ENCODE measurements at regions not wholly inside any gene's neighbourhood (a gene's known extent, or its start where the extent isn't known, plus 50 kb on each side); places are given as distances from the start of the nearest gene placed in this dataset.

DNA sequence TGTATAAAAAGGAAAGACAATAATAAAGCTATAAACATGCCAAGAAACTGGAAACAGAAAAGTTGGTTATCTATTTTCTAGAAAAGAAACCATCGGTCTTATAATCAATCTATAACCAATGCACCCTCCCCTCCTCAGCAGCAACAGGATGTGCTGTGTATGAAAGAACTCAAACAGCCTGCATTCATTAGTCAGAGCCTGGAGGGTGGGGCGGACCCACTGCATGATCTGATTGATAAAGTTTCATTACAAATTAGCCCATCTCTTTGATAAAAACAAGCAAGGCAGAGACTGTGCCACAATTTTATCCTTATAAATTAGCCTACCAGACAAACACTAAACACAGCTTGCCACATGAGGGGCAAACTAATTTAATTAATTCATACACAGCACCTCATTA lies 448.1 kb downstream of the BCAT1 start:
- no peak for DNase-seq

DNA sequence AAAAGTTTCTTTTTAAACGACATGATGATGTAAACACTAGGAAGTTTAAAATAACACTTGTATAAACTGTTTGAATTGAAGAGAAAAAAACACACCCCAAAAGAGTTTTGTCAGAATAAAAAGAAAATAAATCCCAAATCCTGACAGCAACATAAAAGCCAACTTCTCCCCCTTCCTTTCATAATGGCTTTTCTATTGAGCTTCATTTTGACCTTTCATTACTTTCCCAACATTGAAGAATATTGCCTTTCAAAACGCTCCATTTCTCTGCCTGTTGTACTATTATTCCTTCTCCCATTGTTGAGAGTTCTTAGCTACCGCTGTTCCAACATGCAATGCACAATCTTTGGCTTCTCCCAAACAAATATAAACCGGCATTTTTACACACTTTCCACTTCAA lies 448.5 kb downstream of the BCAT1 start:
- no peak for DNase-seq

DNA sequence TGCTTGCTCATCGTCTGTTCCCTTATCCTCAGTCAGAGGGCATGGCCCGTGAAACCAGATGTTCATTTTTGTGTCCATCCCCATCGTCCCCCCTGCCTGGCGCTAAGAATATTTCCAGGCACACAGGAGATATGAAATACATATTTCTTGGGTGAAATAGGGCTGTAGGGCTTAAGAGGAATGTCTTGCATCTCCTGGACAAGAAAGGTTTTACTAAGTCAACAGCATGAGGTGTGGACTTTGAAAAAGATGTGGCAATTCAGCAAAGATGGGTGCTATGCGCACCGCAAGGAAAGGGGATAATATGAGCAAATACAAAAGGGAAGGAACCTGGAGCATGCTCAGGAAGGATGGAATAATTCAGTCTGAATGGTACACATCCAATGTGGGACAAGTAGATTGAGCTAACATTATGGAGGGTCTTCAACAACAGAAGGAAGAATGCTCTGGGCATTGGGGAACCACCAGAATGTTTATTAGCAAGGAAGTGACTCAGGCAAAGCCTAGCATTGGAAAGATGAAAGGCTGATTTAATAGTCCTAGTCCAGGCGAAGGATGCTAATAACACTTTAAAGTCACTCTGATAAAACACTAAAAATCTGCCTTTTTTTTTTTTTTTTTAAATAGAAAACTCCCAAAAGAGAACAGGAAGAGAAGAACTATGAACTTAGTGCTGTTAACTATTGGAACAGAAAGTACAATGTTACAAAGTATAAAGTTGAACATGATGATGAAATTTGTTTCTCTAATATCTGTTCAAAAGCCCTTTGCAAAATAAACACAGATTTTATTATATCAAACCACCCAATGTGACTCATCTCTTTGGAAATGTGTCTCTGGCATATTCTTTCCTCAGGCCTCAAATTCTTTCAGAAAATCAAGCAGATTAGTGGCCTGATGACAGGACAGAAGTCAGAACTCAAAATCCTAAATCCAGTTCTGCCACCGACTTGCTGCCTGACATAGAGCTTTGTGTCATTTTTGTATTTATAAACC lies 449.5 kb downstream of the BCAT1 start:
- DNase-seq = no peak

DNA sequence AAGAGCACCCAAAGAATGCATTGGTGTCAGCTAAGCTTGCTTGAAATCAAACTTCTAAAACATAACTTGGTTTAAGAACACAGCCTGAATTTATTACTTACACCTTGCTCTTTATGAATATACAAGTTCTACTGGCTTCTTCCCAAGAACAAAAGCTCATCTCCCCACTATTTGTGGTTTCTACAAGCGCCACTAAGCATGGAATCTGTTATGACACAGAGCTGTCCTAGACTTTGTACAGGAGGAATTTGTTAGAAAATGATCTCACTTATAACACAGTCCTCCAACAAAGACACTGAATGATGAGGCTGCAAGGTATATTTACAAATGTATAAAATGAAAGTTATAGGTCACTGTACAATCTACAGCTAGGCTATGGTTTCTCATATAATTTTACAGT lies 452.1 kb downstream of the BCAT1 start:
- no peak for DNase-seq

DNA sequence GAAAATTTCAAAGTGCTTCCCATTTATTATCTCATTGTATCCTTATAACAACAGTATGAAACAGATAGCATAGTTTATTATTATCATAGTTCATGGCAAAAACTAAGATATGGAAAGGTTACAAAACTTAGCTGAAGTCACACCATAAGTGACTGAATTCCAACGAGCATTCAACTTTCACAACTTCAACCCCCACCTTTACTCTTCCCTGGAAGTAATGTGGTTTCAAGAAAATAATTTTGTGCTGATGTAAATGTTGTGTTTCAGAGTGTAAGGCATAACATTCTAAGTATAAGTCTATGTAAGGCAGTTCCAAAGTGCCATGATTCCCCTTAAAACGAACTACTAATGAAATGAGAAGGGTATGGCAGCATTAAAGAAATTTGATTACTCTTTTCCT lies 454.5 kb downstream of the BCAT1 start:
- no peak for DNase-seq

DNA sequence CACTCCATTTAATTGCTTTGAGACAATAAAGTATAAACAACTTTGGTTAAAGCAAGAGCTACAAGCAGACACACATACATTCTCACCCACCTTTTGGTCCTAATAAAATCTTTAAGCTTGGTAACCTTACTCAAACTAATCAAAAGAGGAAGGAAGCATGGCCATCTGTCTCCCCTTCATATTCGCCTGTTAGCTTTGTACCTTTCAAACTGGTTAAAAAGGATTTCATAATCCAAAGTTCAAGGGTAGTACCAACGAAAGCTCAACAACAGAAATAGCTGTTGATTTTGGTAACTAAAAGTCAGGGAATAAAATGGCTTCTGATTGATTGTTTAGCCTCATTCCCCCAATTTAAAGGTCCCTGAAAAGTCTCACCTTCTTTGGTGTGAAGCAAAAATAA lies 456.9 kb downstream of the BCAT1 start:
- no peak for DNase-seq

DNA sequence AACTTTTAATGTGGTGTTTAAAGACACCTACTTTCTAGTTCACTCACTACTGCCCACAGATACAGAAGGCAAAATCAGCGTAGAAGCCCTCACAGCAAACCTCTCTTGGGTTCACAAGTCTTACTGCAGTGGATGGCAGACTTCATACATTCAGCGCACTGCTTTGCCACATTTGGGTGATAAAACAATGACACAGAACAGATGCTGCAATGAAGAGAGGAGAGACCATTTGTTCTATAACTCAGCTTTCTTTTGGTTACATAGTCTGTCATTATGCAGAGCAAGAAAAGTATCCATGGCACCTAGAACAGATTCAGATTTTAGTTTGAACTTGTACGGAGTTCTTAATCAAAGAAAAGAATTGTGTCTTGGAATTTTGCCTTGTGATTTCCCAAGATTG lies 459.0 kb downstream of the BCAT1 start:
- DNase-seq = no peak

DNA sequence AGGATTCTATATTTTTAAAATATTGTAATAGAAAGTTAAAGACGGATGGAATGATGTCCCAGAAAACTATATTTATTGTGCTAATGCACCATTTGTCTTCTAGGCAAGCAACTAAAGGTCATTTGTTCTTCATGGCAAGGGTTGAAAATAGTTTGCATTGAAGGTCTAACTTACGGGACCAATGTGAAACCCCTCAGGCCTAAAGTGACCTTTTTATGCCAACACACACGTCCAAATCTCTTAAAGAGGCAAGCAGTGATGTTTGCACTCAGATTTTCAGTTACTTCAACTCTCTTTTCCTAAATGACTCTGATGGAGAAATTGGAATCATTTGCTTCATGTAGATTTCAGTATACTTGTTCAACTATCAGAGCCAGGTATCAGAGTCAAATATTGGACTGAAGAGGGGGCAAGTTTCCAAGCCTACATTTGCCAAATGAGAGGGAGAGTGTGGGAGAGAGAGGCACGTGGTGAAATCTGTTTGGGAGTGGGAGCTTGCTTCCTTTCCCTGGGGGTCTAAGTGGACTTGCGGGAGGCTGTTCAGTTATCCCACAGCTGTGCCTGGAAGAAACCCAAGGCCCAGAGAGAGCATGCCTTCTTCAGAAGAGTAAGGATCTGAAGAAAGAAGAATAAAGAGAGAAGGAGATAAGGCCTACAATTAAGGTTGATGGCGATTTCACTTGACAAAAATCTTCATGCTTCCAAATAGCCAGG lies 459.8 kb downstream of the BCAT1 start:
- no peak for DNase-seq

DNA sequence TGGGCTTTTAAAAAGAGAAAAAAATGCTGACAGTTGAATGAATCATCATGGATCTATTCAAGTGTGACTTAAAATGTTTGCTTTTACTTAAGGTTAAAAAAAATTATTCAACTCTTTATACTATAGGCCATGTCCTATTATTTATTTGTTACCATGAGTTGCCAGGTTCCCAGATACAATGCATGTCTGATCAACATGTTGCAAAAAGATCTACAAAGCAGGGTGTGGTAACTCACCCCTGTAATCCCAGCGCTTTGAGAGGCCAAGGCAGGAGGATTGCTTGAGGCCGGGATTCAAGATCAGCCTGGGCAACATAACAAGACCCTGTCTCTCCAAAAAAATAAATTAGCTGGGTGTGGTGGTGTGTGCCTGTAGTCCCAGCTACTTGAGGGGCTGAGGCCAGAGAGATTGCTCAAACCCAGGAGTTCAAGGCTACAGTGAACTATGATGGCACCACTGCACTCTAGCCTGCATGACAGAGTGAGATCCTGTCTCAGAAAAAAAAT lies 460.8 kb downstream of the BCAT1 start:
- DNase-seq = peak; percentile 100

DNA sequence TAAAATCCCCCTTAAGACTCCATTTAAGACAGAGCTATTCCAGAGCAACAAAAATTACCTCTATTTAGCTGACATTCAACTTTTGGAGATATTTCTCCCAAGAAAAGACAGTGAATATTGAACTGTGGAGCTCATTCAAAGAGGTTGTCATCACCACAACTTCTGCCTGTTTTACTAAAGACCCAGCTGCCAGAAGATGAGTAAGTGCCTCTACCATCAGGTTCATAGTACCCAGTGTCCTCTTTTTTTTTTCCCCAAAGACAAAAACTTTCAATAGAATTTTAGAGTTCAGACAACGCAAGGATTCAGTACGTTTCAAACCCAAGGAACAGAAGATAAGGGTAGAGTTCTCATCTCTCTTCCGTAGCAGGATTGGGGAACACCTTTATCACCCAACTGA lies 461.3 kb downstream of the BCAT1 start:
- peak; percentile 89 for DNase-seq

DNA sequence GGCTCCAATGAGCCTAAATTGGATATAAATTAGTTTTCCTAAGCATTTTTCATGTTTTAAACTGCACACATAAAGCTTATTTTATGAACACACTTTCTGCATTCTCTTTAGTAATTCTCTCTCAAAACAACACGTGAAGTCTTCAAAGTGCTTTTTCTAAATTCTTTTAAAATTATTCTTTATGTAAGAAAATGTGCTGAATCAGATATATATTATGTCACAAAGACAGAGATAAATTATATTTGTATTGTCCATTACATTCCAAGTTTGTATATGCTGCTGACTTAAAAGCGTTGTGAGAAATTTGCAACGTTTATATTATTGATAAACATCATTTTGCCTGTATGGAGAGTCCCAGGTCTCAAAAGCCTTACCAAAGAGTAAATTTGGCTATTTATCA lies 465.2 kb downstream of the BCAT1 start:
- DNase-seq = no peak

DNA sequence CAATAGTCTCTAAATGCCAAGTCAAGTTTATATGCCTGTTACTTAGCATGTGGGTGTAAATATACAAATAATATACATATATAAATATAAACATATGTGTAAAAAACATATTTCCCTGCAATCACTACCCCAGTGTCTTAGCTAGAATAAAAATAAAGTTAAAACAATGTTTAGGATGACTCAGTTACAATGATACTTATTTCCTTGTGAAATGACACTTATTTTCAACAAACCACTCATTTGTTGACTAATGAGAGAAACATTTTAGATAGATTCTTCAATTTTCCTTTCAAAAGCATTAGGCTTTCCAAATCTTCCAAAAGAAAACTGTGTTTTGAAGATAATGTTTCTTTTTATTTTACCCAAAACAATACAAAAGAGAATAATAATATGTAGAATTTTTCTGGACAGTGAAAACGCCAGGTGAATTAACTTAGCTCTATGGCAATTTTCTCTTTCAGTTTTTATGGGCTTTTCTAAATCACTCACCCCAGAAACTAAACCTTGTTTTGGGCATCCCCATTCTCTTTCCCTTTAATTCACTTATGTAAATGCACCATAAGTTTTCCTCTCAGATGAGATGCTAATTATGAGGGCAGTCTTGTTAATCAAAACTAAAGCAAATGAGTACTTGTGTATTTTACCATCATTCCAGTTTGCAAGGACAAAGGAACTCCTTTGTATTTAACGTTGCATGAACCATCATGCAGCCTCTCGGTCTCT lies 465.9 kb downstream of the BCAT1 start:
- DNase-seq = no peak

DNA sequence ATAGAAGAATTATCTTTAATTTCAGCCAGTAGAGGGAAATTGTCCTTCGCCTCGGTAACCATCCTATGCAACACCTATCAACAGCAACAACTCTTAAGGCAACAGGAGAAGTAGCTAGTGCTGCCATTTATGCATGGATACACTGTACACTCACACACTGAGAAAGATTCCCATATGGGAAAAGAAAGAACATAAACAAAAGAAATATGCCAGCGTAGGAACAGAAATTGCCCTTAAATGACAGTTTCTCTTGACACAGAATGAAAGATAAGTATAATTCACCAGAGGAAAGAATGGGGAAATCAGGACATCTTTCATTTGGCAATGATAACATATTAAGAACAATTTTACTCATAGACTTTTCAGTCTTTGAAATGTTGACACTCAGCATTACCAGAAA lies 466.9 kb downstream of the BCAT1 start:
- no peak for DNase-seq

DNA sequence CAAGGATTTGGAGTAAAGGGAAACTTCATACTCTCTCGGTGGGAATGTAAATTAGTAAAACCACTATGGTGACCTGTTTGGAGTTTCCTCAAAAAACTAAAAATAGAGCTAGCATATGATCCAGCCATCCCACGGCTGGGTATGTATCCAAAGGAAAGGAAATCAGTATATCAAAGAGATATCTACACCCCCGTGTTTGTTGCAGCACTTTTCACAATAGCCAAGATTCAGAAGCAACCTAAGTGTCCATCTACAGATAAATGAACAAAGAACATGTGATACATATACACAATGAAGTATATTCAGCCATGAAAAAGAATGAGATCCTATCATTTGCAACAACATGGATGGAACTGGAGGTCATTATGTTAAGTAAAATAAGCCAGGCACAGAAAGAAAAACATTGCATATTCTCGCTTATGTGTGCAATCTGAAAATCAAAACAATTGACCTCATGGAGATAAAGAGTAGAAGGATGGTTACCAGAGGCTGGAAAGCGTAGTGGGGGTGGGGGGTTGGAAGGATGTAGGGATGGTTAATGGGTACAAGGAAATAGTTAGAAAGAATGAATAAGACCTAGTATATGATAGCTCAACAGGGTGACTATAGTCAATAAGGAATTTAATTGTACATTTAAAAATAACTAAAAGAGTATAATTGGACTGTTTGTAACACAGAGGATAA lies 468.0 kb downstream of the BCAT1 start:
- DNase-seq = no peak

DNA sequence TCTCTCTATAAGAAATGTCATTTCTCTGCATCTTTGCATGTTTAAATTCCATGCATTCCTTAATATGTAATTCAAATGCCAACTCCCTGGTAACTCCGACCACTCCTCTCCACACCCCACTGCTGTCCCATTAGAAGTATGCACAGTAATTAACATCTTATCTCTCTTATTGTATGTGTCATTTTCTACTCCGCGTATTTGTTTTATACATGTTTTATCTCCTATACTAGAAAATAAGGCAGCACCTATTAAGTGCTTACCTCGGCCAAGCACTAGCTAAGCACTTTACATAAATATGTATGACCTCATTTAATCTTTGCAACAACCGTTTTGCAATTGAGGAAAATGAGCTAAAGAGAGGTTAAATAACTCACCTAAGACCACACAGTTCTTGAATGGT lies 469.8 kb downstream of the BCAT1 start:
- no peak for DNase-seq

DNA sequence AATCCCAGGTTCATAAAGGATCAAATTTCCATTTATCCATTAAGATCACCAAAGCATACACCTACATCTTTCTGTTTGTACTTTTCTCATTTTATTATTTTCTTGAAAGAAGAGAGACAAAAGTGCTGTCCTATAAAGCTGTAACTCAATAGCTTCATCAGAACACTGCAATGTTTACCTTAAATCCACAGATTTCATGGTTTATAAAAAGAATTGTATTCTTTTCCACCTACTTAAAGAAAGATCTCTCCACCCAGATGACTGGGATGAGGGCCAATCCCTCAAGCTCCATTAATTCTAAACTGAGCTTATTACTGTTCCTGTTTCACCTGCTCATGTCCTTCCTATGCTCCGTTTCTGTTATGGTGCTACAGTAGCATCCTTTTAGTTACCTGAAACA lies 470.6 kb downstream of the BCAT1 start:
- DNase-seq = peak; percentile 77

DNA sequence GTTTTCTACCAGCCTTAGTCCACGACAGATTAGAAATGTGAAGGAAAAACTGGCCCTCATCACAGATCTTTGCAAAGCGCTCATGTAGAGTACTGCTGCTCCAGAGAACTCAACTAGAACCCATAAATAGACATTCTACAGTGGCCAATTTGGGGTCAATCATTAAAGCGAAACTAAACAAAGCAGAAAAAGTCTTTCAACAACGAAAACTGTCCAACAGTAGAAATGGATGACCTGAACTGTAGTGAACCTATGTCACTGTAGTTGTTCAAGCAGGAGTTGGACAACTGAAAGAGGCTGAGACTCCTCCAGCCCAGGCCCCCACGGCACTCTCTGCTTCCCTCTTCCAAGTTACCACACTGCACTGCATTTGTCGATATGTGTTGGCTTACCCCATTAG lies 472.6 kb downstream of the BCAT1 start:
- no peak for DNase-seq

DNA sequence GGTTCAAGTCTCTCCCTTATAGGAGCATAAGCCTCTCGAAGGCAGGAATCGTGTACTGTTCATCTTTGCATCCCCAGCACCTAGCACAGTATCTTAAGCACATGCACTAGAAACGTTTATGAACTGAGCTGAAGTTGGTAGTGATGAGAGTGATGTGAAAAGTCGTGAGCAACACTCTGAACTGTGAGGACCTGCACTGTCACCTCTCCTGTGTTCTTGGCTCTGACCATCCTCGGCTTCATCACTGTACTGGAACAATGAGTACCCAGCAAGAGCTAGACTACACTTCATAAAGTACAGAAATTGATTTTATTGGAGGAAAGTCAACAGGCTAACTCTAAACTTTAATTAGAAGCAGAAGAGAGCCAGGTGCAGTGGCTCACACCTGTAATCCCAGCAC lies 473.6 kb downstream of the BCAT1 start:
- no peak for DNase-seq

DNA sequence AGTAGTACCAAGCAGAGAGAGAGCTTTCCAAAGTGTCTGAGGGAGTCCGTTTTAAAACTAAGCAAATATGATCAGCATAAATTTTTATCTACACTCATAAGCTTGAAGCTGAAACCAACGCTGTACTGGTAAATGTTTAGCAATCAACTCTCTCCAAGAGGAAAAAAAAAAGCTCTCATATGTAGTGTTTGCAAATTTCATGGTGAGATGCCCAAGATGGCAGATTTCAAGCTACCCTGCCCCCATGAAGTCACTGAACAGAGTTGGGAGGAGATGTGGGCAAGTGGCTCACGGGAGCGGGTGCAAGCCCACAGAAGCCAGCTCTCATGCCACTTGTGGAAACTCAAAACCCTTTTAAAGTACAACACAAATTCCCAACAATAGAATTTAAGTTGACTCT lies 475.8 kb downstream of the BCAT1 start:
- DNase-seq = no peak

DNA sequence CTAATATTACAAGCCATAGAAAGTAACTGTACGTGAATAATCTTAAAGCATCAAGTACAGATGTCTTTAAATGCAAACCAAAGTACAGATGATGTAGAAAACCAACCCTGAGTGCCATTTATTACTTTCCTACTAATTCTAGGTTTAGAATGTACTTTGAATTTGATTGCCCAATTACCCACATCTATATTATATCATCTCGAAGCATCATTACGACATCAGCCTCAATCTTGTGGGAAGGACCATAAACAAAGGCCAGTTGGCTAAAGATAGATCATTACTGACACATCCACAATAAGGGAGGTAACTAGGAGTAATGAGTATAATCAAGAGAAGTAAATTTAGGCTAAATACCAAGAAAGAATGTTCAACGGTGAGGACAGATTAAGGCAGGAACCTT lies 478.9 kb downstream of the BCAT1 start:
- DNase-seq = no peak

DNA sequence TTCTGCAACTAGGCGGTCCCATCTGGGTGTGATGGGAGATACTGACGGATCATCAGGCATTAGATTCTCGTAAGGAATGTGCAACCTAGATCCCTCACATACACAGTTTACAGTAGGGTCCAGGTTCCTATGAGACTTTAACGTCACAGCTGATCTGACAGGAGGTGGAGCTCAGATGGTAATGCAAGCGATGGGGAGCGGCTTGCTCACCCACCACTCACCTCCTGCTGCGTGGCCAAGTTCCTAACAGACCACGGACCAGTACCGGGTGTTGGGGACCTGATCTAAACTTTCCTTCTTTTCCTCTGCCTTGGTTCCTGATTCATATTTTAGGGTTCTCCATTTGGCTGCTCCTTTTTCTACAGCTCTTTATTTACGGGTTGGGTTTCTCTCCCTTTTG lies 479.8 kb downstream of the BCAT1 start:
- no peak for DNase-seq

DNA sequence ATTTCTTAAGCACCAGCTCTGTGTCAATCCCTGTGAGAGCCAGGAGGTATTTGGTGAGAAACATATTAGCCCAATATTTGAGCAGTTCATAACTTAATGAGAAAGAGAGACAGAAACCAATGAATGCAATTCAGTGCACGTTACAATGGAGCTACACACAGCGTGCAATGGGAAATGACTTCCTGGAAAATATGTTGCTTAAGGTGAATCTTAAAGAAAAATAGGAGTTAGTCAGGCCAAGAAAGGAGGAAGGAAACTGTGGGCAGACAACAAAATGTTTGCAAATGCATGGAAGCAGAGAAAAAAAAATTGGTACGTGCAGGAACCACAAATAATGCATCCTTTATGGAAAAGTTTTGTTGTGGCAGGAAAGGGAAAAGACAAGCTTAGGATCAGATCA lies 481.7 kb downstream of the BCAT1 start:
- no peak for DNase-seq

DNA sequence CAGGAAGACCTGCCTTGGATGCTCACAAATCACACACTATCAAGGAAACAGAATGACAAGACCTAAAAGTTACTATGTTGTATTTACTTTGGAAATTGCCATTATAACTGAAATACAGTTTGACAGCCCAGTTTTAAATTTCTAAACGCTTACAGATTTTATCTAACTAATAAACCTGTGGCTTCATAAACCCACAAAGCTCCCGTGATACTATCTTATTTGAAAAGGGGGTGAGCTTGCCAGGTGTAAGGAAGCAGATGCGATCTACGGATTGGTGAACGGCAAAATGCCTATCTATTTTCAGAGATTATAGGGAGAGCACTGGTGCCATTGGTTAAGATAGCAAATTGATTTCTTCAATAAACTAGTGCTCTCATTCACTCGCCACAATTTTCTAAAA lies 485.5 kb downstream of the BCAT1 start:
- no peak for DNase-seq
